NCI-H1092 (cell line): ENCODE measurements at regions not wholly inside any gene's neighbourhood (a gene's known extent, or its start where the extent isn't known, plus 50 kb on each side); places are given as distances from the start of the nearest gene placed in this dataset.
A peak's percentile ranks its signal among the peaks of the same experiment; 100 is the strongest.
"Not testable (repeated sequence)": the region's sequence is repeated elsewhere in the genome, so short reads cannot be mapped to it uniquely, and the experiment has no call there.

ENCODE experiments used
- DNase-seq: peaks from one replicate; lab custom pipeline; 2025; lab: John Stamatoyannopoulos, UW

- DNase-seq, result not testable (repeated sequence)
Measured at GRCh38 chr4:120200573-120201110, 134.0 kb upstream of the MAD2L1 start.

- DNase-seq, result no peak
Measured at GRCh38 chr4:120198411-120198810, 131.8 kb upstream of the MAD2L1 start.

GRCh38 chr4:120177603-120178002 lies 111.0 kb upstream of the MAD2L1 start:
- DNase-seq, result no peak

- no peak for DNase-seq
Measured at GRCh38 chr4:120175272-120175671, 108.6 kb upstream of the MAD2L1 start.

- DNase-seq, result no peak
Measured at GRCh38 chr4:120163895-120164294, 97.2 kb upstream of the MAD2L1 start.

GRCh38 chr4:120158841-120159463 lies 92.3 kb upstream of the MAD2L1 start:
- no peak for DNase-seq

GRCh38 chr4:120158046-120158445 lies 91.4 kb upstream of the MAD2L1 start:
- no peak for DNase-seq

- peak; percentile 28 for DNase-seq
Measured at GRCh38 chr4:120156120-120156718, 89.6 kb upstream of the MAD2L1 start.

GRCh38 chr4:120155287-120155686 lies 88.6 kb upstream of the MAD2L1 start:
- no peak for DNase-seq

GRCh38 chr4:120144634-120145033 lies 78.0 kb upstream of the MAD2L1 start:
- no peak for DNase-seq

GRCh38 chr4:120144041-120144440 lies 77.4 kb upstream of the MAD2L1 start:
- DNase-seq, result no peak

- no peak for DNase-seq
Measured at GRCh38 chr4:120139392-120139791, 72.7 kb upstream of the MAD2L1 start.

- DNase-seq, result no peak
Measured at GRCh38 chr4:120132935-120133334, 66.3 kb upstream of the MAD2L1 start.

GRCh38 chr4:120130786-120131185 lies 64.1 kb upstream of the MAD2L1 start:
- no peak for DNase-seq
